HPDE6-E6E7 (cell line): ENCODE measurements at regions not wholly inside any gene's neighbourhood (a gene's known extent, or its start where the extent isn't known, plus 50 kb on each side); places are given as distances from the start of the nearest gene placed in this dataset.
"Not testable (repeated sequence)": the region's sequence is repeated elsewhere in the genome, so short reads cannot be mapped to it uniquely, and the experiment has no call there.

Experiments
- DNase-seq: peaks from one replicate; pipeline ENCODE4 v3.0.0; 2011; ENCODE audit warnings: missing footprints; ENCODE audit errors: extremely low spot score

GRCh38 chrX:118257781-118258180 lies 88.1 kb upstream of the WDR44 start:
- DNase-seq: no peak

GRCh38 chrX:118259213-118259612 lies 86.7 kb upstream of the WDR44 start:
- no peak for DNase-seq

- DNase-seq: no peak
Measured at GRCh38 chrX:118261151-118261550, 84.8 kb upstream of the WDR44 start.

GRCh38 chrX:118271775-118272174 lies 74.1 kb upstream of the WDR44 start:
- DNase-seq: no peak

GRCh38 chrX:118272242-118272641 lies 73.7 kb upstream of the WDR44 start:
- DNase-seq: no peak

- DNase-seq: no peak
Measured at GRCh38 chrX:118286066-118286762, 59.7 kb upstream of the WDR44 start.

- not testable (repeated sequence) for DNase-seq
Measured at GRCh38 chrX:118295818-118296217, 50.1 kb upstream of the WDR44 start.
